HEK293 (cell line): ENCODE measurements at regions not wholly inside any gene's neighbourhood (a gene's known extent, or its start where the extent isn't known, plus 50 kb on each side); places are given as distances from the start of the nearest gene placed in this dataset.

Experiments
- CTCF ChIA-PET: fragments of 350-600 bp; formaldehyde crosslinking; extraction: SDS; loops from one replicate; lab custom pipeline; 2021; ENCODE audit warnings: antibody characterized with exemption; lab: Yijun Ruan, JAX
- POLR2A ChIA-PET: fragments of 300-600 bp; formaldehyde crosslinking; extraction: SDS; loops from one replicate; lab custom pipeline; 2020; ENCODE audit warnings: antibody characterized with exemption, inconsistent platforms; lab: Yijun Ruan, JAX
- H3K27ac ChIP-seq: fragments of 200-500 bp; sonication (Bioruptor generic); 2 replicates; pipeline ENCODE4 v1.5.1; 2014; ENCODE audit warnings: low read depth, low read length, control low read depth, inconsistent platforms; ENCODE audit errors: extremely low read depth
- H3K36me3 ChIP-seq, 2 experiments: fragments of 200-500 bp in 1 of 2; sonication (Bioruptor generic) in 1 of 2; 1 replicate in 1 of 2; 2 replicates in 1 of 2; pipeline ENCODE4 v1.5.1; 2014 to 2017; ENCODE audit warnings: inconsistent platforms in 2 of 2, low read length in 2 of 2; ENCODE audit not compliant: control insufficient read depth in 2 of 2, insufficient read depth in 1 of 2
- H3K4me1 ChIP-seq: fragments of 200-500 bp; sonication (Bioruptor generic); 2 replicates; pipeline ENCODE4 v1.5.1; 2014; ENCODE audit warnings: mild to moderate bottlenecking, low read length, inconsistent platforms; ENCODE audit not compliant: control insufficient read depth, insufficient read depth
- H3K4me3 ChIP-seq: 2 replicates; pipeline ENCODE4 v1.5.1; 2011; ENCODE audit warnings: low read depth, mild to moderate bottlenecking, control low read depth, low read length, moderate library complexity
- H3K9me3 ChIP-seq: fragments of 200-500 bp; sonication (Bioruptor generic); 2 replicates; pipeline ENCODE4 v1.5.1; 2014; ENCODE audit warnings: low read depth, low read length, inconsistent platforms; ENCODE audit not compliant: control insufficient read depth, insufficient read depth
- GLIS1 ChIP-seq: fragments of 450-650 bp; formaldehyde crosslinking; IDR thresholded peaks from 2 replicates; pipeline ENCODE4 v1.5.1; 2016; ENCODE audit warnings: missing biosample characterization, missing genetic modification characterization
- GLIS2 ChIP-seq: fragments of 450-650 bp; formaldehyde crosslinking; IDR thresholded peaks from 2 replicates; pipeline ENCODE4 v1.5.1; 2016; ENCODE audit warnings: missing biosample characterization, missing genetic modification characterization
- KLF9 ChIP-seq: fragments of 450-650 bp; formaldehyde crosslinking; IDR thresholded peaks from 2 replicates; pipeline ENCODE4 v1.5.1; 2016; ENCODE audit warnings: missing biosample characterization, missing genetic modification characterization, low read depth
- MYNN ChIP-seq: fragments of 450-650 bp; formaldehyde crosslinking; IDR thresholded peaks from 2 replicates; pipeline ENCODE4 v1.5.1; 2016; ENCODE audit warnings: missing biosample characterization, missing genetic modification characterization, borderline replicate concordance
- OSR2 ChIP-seq: fragments of 450-650 bp; formaldehyde crosslinking; IDR thresholded peaks from 2 replicates; pipeline ENCODE4 v1.5.1; 2016; ENCODE audit warnings: missing biosample characterization, missing genetic modification characterization
- ZBTB7A ChIP-seq: fragments of 450-650 bp; formaldehyde crosslinking; IDR thresholded peaks from 2 replicates; pipeline ENCODE4 v1.5.1; 2016; ENCODE audit warnings: low read depth, missing biosample characterization, missing genetic modification characterization
- ZNF121 ChIP-seq: fragments of 450-650 bp; formaldehyde crosslinking; IDR thresholded peaks from 2 replicates; pipeline ENCODE4 v1.5.1; 2016; ENCODE audit warnings: missing biosample characterization, missing genetic modification characterization
- ZNF175 ChIP-seq: fragments of 450-650 bp; formaldehyde crosslinking; IDR thresholded peaks from 2 replicates; pipeline ENCODE4 v1.5.1; 2016; ENCODE audit warnings: missing biosample characterization, missing genetic modification characterization
- ZNF274 ChIP-seq, 2 experiments: fragments of 200-500 bp in 1 of 2; fragments of 450-650 bp in 1 of 2; sonication (Bioruptor generic) in 1 of 2; formaldehyde crosslinking in 1 of 2; IDR thresholded peaks; 2 replicates each; pipeline versions ENCODE4 v1.5.1 to v1.6.1; 2014 to 2016; ENCODE audit warnings: borderline replicate concordance in 1 of 2, inconsistent platforms in 1 of 2, low read length in 1 of 2, missing biosample characterization in 1 of 2, missing genetic modification characterization in 1 of 2
- ZNF302 ChIP-seq: fragments of 450-650 bp; formaldehyde crosslinking; IDR thresholded peaks from 2 replicates; pipeline ENCODE4 v1.5.1; 2016; ENCODE audit warnings: missing biosample characterization, missing genetic modification characterization, low read depth
- ZNF426 ChIP-seq: fragments of 450-650 bp; formaldehyde crosslinking; IDR thresholded peaks from 2 replicates; pipeline ENCODE4 v1.5.1; 2017; ENCODE audit warnings: missing biosample characterization, missing genetic modification characterization, mild to moderate bottlenecking, inconsistent platforms, moderate library complexity
- ZNF530 ChIP-seq: fragments of 450-650 bp; formaldehyde crosslinking; IDR thresholded peaks from 2 replicates; pipeline ENCODE4 v1.5.1; 2016; ENCODE audit warnings: low read depth, missing biosample characterization, missing genetic modification characterization
- ZNF561 ChIP-seq: fragments of 450-650 bp; IDR thresholded peaks from 2 replicates; pipeline ENCODE4 v1.5.1; 2018; ENCODE audit warnings: missing biosample characterization, missing genetic modification characterization, borderline replicate concordance
- ZNF670 ChIP-seq: fragments of 450-650 bp; formaldehyde crosslinking; IDR thresholded peaks from 2 replicates; pipeline ENCODE4 v1.5.1; 2016; ENCODE audit warnings: missing biosample characterization, missing genetic modification characterization, low read depth
- ZNF747 ChIP-seq: fragments of 450-650 bp; formaldehyde crosslinking; IDR thresholded peaks from 2 replicates; pipeline ENCODE4 v1.5.1; 2016; ENCODE audit warnings: missing biosample characterization, missing genetic modification characterization
- ZNF76 ChIP-seq: fragments of 450-650 bp; formaldehyde crosslinking; IDR thresholded peaks from 2 replicates; pipeline ENCODE4; 2016; ENCODE audit warnings: low read depth, missing biosample characterization, missing genetic modification characterization, borderline replicate concordance
- ZNF768 ChIP-seq: fragments of 450-650 bp; formaldehyde crosslinking; IDR thresholded peaks from 2 replicates; pipeline ENCODE4 v1.5.1; 2018; ENCODE audit warnings: missing biosample characterization, mild to moderate bottlenecking, missing genetic modification characterization
- ZNF777 ChIP-seq: fragments of 450-650 bp; formaldehyde crosslinking; IDR thresholded peaks from 2 replicates; pipeline ENCODE4 v1.5.1; 2017; ENCODE audit warnings: missing biosample characterization, missing genetic modification characterization, borderline replicate concordance
- TF ChIP-seq, protein P1 (sequence below): fragments of 450-650 bp; formaldehyde crosslinking; IDR thresholded peaks from 2 replicates; pipeline ENCODE4 v1.5.1; 2016; ENCODE audit warnings: missing biosample characterization, missing genetic modification characterization
- TF ChIP-seq, protein P2 (sequence below): fragments of 450-650 bp; formaldehyde crosslinking; IDR thresholded peaks from 2 replicates; pipeline ENCODE4 v1.5.1; 2016; ENCODE audit warnings: missing biosample characterization, missing genetic modification characterization, borderline replicate concordance
- TF ChIP-seq, protein P3 (sequence below): fragments of 450-650 bp; formaldehyde crosslinking; IDR thresholded peaks from 2 replicates; pipeline ENCODE4 v1.5.1; 2016; ENCODE audit warnings: missing biosample characterization, missing genetic modification characterization
- TF ChIP-seq, protein P4 (sequence below): fragments of 450-650 bp; formaldehyde crosslinking; IDR thresholded peaks from 2 replicates; pipeline ENCODE4 v1.5.1; 2016; ENCODE audit warnings: missing biosample characterization, missing genetic modification characterization

DNA sequence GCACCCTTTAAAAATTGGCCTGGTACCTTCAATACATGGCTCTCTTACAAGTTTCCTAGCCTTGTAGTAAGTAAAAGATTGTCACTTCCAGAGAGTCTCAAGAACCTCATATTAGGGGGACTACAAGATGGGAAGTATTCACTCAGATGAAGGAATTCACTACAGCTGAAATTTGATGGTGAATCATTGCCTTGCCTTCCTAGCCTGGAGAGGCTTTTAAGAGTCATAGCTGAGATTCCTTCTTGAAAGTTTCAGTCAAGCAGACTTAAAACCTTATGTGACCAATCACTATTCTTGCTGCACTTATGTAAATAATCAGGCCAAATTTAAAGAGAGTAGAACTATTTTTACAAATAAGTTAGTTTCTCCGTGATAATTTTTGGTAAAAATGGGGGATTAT lies 451.6 kb downstream of the TRHDE start:
- TF ChIP-seq, protein P1, sequence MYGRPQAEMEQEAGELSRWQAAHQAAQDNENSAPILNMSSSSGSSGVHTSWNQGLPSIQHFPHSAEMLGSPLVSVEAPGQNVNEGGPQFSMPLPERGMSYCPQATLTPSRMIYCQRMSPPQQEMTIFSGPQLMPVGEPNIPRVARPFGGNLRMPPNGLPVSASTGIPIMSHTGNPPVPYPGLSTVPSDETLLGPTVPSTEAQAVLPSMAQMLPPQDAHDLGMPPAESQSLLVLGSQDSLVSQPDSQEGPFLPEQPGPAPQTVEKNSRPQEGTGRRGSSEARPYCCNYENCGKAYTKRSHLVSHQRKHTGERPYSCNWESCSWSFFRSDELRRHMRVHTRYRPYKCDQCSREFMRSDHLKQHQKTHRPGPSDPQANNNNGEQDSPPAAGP (tag by site-specific recombination), result no peak
- no peak for TF ChIP-seq ZNF121 (tag by site-specific recombination)
- TF ChIP-seq ZNF670 (tag by site-specific recombination), result no peak
- no peak for TF ChIP-seq ZBTB7A (tag by site-specific recombination)
- no peak for TF ChIP-seq ZNF747 (tag by site-specific recombination)
- TF ChIP-seq ZNF302 (tag by site-specific recombination), result no peak
- no peak for TF ChIP-seq ZNF76 (tag by site-specific recombination)
- CTCF ChIA-PET, result no interaction called here
- no peaks in the 10 kb centered on the region for H3K9me3 ChIP-seq
- no peak overlapping the region for H3K4me3 ChIP-seq
- no peak overlapping the region for H3K27ac ChIP-seq
- POLR2A ChIA-PET, result no interaction called here
- no peaks in the 10 kb centered on the region for H3K4me1 ChIP-seq
- H3K36me3 ChIP-seq, result no peaks in the 10 kb centered on the region

DNA sequence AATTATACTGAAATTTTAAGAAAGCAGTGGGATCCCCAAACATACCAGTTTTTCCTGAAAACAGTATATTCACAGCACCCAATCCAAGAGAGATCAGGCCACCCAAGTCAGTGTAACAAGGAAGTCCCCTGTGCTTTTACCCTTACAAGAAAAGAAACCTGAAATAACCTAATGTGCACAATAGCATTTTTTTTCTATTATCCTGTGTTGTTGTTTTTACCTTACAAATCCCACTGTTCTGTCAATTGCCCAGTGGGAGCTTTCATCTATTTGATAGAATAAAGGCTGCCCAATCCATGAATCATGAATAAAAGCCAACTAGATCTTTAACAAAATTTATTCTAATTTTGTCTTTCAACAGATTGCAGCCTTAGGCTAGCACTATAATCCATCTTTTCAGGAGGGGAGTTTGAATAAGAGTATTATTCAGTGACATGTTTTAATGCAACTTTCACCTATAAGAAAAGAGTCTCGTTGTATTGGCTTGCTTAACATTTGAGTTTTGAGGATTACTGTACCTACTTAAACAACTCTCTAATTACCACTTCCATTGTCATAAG lies 457.4 kb downstream of the TRHDE start:
- ChIA-PET CTCF (no interaction called here), POLR2A (no interaction called here)
- no peak overlapping the region for H3K4me3 ChIP-seq
- H3K9me3 ChIP-seq, result no peaks in the 10 kb centered on the region
- no peaks in the 10 kb centered on the region for H3K4me1 ChIP-seq
- TF ChIP-seq MYNN (tag by site-specific recombination) (no peak), ZNF768 (tag by site-specific recombination) (no peak), GLIS2 (tag by site-specific recombination) (no peak), KLF9 (tag by site-specific recombination) (no peak), ZNF777 (tag by site-specific recombination) (no peak), ZNF175 (tag by site-specific recombination) (no peak), ZNF121 (tag by site-specific recombination) (no peak), OSR2 (no peak), ZNF530 (tag by site-specific recombination) (no peak)
- TF ChIP-seq, protein P2, sequence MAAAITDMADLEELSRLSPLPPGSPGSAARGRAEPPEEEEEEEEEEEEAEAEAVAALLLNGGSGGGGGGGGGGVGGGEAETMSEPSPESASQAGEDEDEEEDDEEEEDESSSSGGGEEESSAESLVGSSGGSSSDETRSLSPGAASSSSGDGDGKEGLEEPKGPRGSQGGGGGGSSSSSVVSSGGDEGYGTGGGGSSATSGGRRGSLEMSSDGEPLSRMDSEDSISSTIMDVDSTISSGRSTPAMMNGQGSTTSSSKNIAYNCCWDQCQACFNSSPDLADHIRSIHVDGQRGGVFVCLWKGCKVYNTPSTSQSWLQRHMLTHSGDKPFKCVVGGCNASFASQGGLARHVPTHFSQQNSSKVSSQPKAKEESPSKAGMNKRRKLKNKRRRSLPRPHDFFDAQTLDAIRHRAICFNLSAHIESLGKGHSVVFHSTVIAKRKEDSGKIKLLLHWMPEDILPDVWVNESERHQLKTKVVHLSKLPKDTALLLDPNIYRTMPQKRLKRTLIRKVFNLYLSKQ (tag by site-specific recombination), result no peak
- TF ChIP-seq, protein P1 (tag by site-specific recombination), result no peak
- TF ChIP-seq, protein P3, sequence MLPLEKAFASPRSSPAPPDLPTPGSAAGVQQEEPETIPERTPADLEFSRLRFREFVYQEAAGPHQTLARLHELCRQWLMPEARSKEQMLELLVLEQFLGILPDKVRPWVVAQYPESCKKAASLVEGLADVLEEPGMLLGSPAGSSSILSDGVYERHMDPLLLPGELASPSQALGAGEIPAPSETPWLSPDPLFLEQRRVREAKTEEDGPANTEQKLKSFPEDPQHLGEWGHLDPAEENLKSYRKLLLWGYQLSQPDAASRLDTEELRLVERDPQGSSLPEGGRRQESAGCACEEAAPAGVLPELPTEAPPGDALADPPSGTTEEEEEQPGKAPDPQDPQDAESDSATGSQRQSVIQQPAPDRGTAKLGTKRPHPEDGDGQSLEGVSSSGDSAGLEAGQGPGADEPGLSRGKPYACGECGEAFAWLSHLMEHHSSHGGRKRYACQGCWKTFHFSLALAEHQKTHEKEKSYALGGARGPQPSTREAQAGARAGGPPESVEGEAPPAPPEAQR (tag by site-specific recombination), result no peak
- H3K27ac ChIP-seq, result no peak overlapping the region
- H3K36me3 ChIP-seq, result no peaks in the 10 kb centered on the region

DNA sequence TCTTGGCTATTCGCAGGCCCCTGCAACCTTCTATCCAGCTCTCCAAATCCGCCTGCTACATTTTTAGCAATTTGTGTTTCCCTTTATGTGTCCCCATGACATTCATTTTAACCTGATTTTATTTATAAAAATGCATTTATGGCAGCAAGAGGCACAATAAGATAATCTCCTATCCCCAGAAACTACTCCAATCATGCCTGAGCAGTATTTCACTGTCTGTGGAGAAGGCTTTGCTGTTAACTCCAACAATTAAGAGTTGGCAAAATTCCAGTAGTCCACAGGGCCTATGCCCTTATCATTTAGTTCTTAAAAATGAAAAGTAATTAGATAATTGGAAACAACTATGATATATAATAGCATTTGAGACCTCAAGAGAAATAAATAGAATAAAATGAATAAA lies 462.4 kb downstream of the TRHDE start:
- TF ChIP-seq ZNF426, result no peak
- TF ChIP-seq, protein P4, sequence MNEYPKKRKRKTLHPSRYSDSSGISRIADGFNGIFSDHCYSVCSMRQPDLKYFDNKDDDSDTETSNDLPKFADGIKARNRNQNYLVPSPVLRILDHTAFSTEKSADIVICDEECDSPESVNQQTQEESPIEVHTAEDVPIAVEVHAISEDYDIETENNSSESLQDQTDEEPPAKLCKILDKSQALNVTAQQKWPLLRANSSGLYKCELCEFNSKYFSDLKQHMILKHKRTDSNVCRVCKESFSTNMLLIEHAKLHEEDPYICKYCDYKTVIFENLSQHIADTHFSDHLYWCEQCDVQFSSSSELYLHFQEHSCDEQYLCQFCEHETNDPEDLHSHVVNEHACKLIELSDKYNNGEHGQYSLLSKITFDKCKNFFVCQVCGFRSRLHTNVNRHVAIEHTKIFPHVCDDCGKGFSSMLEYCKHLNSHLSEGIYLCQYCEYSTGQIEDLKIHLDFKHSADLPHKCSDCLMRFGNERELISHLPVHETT (tag by site-specific recombination), result no peak
- no peak for TF ChIP-seq ZNF670 (tag by site-specific recombination)
- no peak for TF ChIP-seq ZNF274 (IDR thresholded peaks at IDR 0.05; ENCODE audit: low read length)
- TF ChIP-seq ZNF274 (tag by site-specific recombination; IDR thresholded peaks at IDR 0.05; ENCODE audit: borderline replicate concordance), result no peak
- TF ChIP-seq GLIS1 (tag by site-specific recombination), result no peak
- TF ChIP-seq, protein P2 (tag by site-specific recombination), result no peak
- TF ChIP-seq ZNF561 (tag by site-specific recombination), result no peak
- TF ChIP-seq GLIS2 (tag by site-specific recombination), result no peak
- no peaks in the 10 kb centered on the region for H3K4me1 ChIP-seq
- no peak overlapping the region for H3K4me3 ChIP-seq
- H3K27ac ChIP-seq, result no peak overlapping the region
- CTCF ChIA-PET, result no interaction called here
- H3K9me3 ChIP-seq, result no peaks in the 10 kb centered on the region
- POLR2A ChIA-PET, result no interaction called here
- H3K36me3 ChIP-seq, result no peaks in the 10 kb centered on the region
